DMS79 treated with DMSO at 0.1 percent for 48 hours (cell line): ENCODE measurements at regions not wholly inside any gene's neighbourhood (a gene's known extent, or its start where the extent isn't known, plus 50 kb on each side); places are given as distances from the start of the nearest gene placed in this dataset.
"Not testable (repeated sequence)": the region's sequence is repeated elsewhere in the genome, so short reads cannot be mapped to it uniquely, and the experiment has no call there.

Experiments
- DNase-seq: peaks from one replicate; lab custom pipeline; 2025; lab: John Stamatoyannopoulos, UW

DNA sequence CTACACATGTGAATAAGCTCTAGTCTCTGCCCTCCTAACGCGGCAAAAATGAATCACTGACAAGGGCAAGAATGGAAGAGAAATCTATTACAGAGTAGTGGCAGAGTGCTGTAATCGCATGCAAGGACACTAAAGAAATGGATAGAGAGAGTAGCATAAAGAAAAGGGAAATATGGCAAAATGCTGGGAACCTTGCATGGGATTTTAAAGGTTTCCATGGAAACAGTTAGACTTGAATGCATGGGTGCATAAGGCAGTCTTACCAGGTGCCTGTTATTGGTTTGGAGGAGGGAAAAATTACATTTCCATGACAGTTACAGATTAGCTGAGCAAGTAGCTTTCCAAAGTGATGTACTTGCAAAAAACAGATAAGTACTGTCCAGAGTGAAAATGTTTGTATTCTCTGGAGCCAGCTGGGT, 233.4 kb downstream of the PTN start:
- DNase-seq: no peak

DNA sequence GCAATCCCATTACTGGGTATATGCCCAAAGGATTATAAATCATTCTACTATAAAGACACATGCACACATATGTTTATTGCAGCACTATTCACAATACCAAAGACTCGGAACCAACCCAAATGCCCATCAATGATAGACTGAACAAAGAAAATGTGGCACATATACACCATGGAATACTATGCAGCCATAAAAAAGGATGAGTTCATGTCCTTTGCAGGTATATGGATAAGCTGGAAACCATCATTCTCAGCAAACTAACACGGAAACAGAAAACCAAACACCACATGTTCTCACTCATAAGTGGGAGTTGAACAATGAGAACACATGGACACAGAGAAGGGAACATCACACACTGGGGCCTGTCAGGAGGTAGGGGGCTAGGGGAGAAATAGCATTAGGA, 235.7 kb downstream of the PTN start:
- DNase-seq: not testable (repeated sequence)

- DNase-seq: not testable (repeated sequence)
These were observed 235.1 kb downstream of the CHRM2 start for GRCh38 chr7:137103526-137103925.

DNA sequence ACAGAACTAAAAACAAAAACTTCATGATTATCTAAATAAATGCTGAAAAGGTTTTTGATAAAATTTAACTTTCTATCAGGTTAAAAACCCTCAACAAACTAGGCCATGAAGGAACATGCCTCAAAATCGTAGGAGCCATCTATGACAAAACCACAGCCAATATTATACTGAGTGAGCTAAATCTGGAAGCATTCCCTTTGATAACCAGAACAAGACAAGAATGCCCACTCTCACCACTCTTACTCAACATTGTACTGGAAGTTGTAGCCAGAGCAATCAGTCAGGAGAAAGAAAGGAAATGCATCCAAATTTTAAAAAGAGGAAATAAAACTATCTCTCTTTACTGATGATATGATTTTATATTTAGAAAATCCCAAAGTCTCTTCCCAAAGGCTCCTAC, 228.7 kb downstream of the CHRM2 start:
- no peak for DNase-seq

DNA sequence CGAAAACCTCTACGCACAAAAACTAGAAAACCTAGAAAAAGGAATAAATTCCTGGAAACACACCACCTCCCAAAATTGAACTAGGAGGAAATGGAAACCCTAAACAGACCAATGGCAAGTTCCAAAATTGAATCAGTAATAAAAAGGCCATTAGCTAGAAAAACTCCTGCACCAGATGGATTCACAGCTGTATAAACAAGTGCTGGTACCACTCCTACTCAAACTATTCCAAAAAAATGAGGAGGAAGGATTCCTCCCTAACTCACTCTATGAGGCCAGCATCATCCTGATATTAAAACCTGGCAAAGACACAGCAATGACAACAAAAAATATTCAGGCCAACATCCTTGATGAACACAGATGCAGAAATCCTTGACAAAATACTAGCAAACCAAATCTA, 228.2 kb downstream of the CHRM2 start:
- no peak for DNase-seq

DNA sequence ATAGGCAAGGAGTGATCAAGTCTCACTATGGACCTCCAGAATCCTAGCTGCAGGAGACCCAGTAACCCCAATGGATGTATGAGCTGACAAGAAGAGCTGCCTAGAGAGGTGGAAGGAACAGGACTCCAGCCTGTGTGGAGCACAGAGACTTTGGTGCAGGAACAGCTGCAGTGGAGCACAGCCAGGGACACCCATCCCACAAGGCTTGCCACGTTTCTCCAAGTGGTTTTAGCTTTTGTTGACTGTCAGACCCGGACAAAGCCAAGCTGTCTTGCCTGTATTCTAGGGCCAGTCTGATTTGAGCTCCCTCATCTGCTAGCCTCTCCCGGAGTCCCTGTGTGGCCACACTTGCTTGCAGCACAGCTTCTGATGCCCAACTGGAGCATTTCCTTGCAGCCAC, 224.7 kb downstream of the CHRM2 start:
- DNase-seq: no peak

- DNase-seq: no peak
These were observed 222.9 kb downstream of the CHRM2 start for GRCh38 chr7:137091396-137091795.

- DNase-seq: no peak
These were observed 218.4 kb downstream of the CHRM2 start for GRCh38 chr7:137086896-137087295.

- DNase-seq: no peak
These were observed 216.3 kb downstream of the CHRM2 start for GRCh38 chr7:137084607-137085380.

GRCh38 chr7:137082391-137082790, 213.9 kb downstream of the CHRM2 start:
- no peak for DNase-seq

DNA sequence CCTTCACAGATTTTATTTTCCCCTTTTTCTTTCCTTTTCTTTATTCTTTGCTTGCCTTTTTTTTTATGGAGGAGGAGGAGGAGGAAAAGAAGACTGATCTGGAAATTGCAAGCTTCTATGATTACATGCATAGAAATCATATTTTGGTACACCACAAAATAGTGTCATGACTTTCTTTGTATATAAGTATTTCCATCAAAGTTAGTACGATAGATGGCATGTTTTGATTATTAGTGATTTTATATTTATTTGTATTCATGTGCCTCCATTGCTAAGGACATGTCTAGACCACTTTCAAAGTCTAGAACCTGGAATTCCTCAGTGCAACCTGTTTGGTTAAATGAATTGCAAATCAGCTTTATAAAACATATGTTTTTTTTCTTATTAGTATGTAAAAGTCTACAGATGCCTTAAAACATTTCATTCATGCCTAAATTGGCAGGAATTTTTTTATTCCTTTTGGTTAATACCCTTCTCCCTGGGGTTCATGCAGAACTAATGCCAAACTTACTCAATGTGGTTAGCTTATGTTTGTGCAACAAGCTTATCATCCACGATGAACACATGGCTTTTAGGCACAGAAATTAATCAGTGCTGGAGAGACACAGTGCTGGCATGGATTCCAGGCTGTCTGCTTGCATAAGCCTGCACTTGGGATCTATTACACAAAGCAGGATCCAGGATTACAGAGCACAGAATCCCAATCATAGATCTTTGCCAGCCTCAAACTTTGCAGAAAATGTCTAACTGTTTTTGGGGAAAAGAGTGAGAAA, 213.1 kb downstream of the CHRM2 start:
- no peak for DNase-seq

GRCh38 chr7:137080516-137081203, 212.2 kb downstream of the CHRM2 start:
- DNase-seq: no peak

DNA sequence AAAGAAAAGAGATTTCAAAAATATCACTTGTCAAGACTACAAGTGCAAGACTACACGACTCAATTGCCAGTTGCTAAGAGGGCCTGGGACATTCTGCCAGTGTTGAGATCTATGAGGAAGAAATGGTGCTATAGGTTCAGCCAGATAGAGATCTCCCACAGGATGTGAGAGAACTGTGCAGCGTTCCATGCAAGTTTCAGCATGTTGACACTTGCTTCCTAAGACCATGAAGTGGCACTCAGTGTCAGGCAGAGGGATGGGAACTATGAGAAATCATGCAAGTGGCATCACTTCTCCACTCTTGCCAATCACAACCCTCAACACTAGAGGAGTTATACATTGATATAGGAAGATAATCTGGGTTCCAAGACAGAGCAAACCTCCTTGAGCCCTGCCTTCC, 210.3 kb downstream of the CHRM2 start:
- DNase-seq: no peak

GRCh38 chr7:137074391-137075030, 206.1 kb downstream of the CHRM2 start:
- no peak for DNase-seq

DNA sequence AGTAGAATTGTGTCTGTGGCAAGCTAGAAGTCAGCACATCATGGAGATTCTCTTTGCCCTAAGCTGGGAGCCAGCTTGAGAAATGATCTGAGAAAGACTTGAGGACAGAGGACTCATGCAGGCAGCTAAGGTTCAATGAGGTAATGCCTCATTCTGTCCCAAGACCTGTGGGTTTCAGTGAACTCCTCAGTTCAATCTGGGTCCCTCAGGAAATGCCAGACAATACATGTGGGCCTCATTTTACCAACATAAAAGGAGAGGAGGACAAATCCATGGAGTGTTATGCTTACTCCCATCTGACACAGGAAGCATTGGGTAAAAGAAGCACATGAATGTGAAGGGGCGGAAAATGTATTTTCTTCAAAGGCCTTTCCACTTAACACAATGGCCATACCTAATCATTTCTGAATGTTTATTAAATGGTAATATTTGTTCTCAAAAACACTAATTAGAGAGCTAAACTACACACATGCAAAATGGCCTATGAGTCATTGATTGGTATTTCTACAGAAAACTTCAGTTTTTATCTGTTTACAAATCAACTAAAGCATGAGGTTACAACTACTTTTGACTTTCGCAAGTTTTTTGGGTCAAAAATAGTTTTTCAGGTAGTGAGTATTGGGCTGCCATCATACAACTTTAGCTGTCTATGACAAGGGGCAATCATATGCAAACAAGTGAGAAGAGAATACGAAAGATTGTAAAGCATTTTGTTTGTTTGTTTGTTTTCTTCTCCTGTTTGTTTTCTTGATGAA, 205.3 kb downstream of the CHRM2 start:
- DNase-seq: no peak
